ENCODE measurements at regions not wholly inside any gene's neighbourhood (a gene's known extent, or its start where the extent isn't known, plus 50 kb on each side); places are given as distances from the start of the nearest gene placed in this dataset.

GRCh38 chr21:19874521-19874920 is 1123.7 kb upstream of the NCAM2 start:
- no peaks in the 10 kb centered on the region for H4K20me1 ChIP-seq (replicated peaks; ENCODE audit: control insufficient read depth, extremely low read depth, insufficient read depth, low read length)
- H3K4me2 ChIP-seq (ENCODE audit: insufficient read depth, low read length): no peak overlapping the region
- no peaks in the 10 kb centered on the region for H3K79me2 ChIP-seq (ENCODE audit: control insufficient read depth, insufficient read depth, low read length)
- no peaks in the 10 kb centered on the region for H3K36me3 ChIP-seq (ENCODE audit: control insufficient read depth in 2 of 2, extremely low read depth in 1 of 2, insufficient read depth in 2 of 2, low read length in 2 of 2)
- FAIRE-seq (no peak), DNase-seq (ENCODE audit: low read depth, low spot score) (no peak)
- ChIA-PET POLR2A (no interaction called here), CTCF (no interaction called here)
- no peaks in the 10 kb centered on the region for H3K27me3 ChIP-seq (ENCODE audit: control insufficient read depth in 2 of 2, insufficient read depth in 2 of 2, low read length in 2 of 2)
- H3K9ac ChIP-seq (replicated peaks; ENCODE audit: extremely low read depth, insufficient read depth, low read length): no peak overlapping the region
- BruUV-seq (replicated peaks): no TSS peak
- H3K9me3 ChIP-seq (replicated peaks; ENCODE audit: control insufficient read depth, insufficient read depth, low read length): no peaks in the 10 kb centered on the region
- H3K27ac ChIP-seq (ENCODE audit: insufficient read depth, low read depth, low read length): no peak overlapping the region
- dilution Hi-C loops (cut with MboI; ENCODE audit: extremely low pct_ligation_motif_present, low sequenced_read_pairs): no loop called here
- no peaks in the 10 kb centered on the region for H3K4me1 ChIP-seq (ENCODE audit: control insufficient read depth, extremely low read depth, insufficient read depth, low read length)
- no peak overlapping the region for H2AFZ ChIP-seq (ENCODE audit: low read depth, low read length)
- no peaks in the 10 kb centered on the region for H3K9me1 ChIP-seq (replicated peaks; ENCODE audit: control insufficient read depth, extremely low read depth, insufficient read depth, low read length)
- H3K4me3 ChIP-seq (replicated peaks in 1 of 3; ENCODE audit: insufficient read depth in 1 of 3, low read depth in 1 of 3, low read length in 3 of 3): no peak overlapping the region
- intact Hi-C loops (cut with micrococcal nuclease): no loop called here
- TF ChIP-seq CTCF (IDR thresholded peaks at IDR 0.05; ENCODE audit: extremely low read depth in 1 of 2, insufficient read depth in 1 of 2, low read depth in 1 of 2, low read length in 2 of 2): no peak
- no peak for TF ChIP-seq GATA2 (IDR thresholded peaks at IDR 0.05; ENCODE audit: insufficient read depth, insufficient read length, low read depth, low read length)
- TF ChIP-seq FOS (IDR thresholded peaks at IDR 0.05; ENCODE audit: borderline replicate concordance, insufficient read depth, low read length): no peak

GRCh38 chr21:19878133-19878532 is 1120.1 kb upstream of the NCAM2 start:
- no peak overlapping the region for H3K4me3 ChIP-seq (replicated peaks in 1 of 3; ENCODE audit: insufficient read depth in 1 of 3, low read depth in 1 of 3, low read length in 3 of 3)
- no peaks in the 10 kb centered on the region for H3K79me2 ChIP-seq (ENCODE audit: control insufficient read depth, insufficient read depth, low read length)
- no peaks in the 10 kb centered on the region for H3K27me3 ChIP-seq (ENCODE audit: control insufficient read depth in 2 of 2, insufficient read depth in 2 of 2, low read length in 2 of 2)
- DNase-seq (ENCODE audit: low read depth, low spot score) (no peak), FAIRE-seq (no peak)
- no peaks in the 10 kb centered on the region for H3K9me3 ChIP-seq (replicated peaks; ENCODE audit: control insufficient read depth, insufficient read depth, low read length)
- no peaks in the 10 kb centered on the region for H3K9me1 ChIP-seq (replicated peaks; ENCODE audit: control insufficient read depth, extremely low read depth, insufficient read depth, low read length)
- H4K20me1 ChIP-seq (replicated peaks; ENCODE audit: control insufficient read depth, extremely low read depth, insufficient read depth, low read length): no peaks in the 10 kb centered on the region
- ChIA-PET POLR2A (no interaction called here), CTCF (no interaction called here)
- dilution Hi-C loops (cut with MboI; ENCODE audit: extremely low pct_ligation_motif_present, low sequenced_read_pairs): no loop called here
- H3K27ac ChIP-seq (ENCODE audit: insufficient read depth, low read depth, low read length): no peak overlapping the region
- H2AFZ ChIP-seq (ENCODE audit: low read depth, low read length): no peak overlapping the region
- H3K36me3 ChIP-seq (ENCODE audit: control insufficient read depth in 2 of 2, extremely low read depth in 1 of 2, insufficient read depth in 2 of 2, low read length in 2 of 2): no peaks in the 10 kb centered on the region
- intact Hi-C loops (cut with micrococcal nuclease): no loop called here
- H3K4me2 ChIP-seq (ENCODE audit: insufficient read depth, low read length): no peak overlapping the region
- no peak for TF ChIP-seq GATA2 (IDR thresholded peaks at IDR 0.05; ENCODE audit: insufficient read depth, insufficient read length, low read depth, low read length)
- TF ChIP-seq MAX (IDR thresholded peaks at IDR 0.05; ENCODE audit: insufficient read depth, insufficient read length): no peak
- no peak for TF ChIP-seq POLR2A (IDR thresholded peaks at IDR 0.05; ENCODE audit: low read depth, low read length)
- TF ChIP-seq CTCF (IDR thresholded peaks at IDR 0.05; ENCODE audit: extremely low read depth in 1 of 2, insufficient read depth in 1 of 2, low read depth in 1 of 2, low read length in 2 of 2): no peak
- no peak for TF ChIP-seq POLR2AphosphoS5 (IDR thresholded peaks at IDR 0.05; ENCODE audit: insufficient read depth, low read depth, low read length)
- TF ChIP-seq FOS (IDR thresholded peaks at IDR 0.05; ENCODE audit: borderline replicate concordance, insufficient read depth, low read length): no peak
- no peak for TF ChIP-seq MYC (IDR thresholded peaks at IDR 0.05; ENCODE audit: low read depth, low read length)
- no peak for TF ChIP-seq EZH2 (IDR thresholded peaks at IDR 0.05; ENCODE audit: borderline replicate concordance, low read depth, low read length, severe bottlenecking)
- TF ChIP-seq JUN (IDR thresholded peaks at IDR 0.05; ENCODE audit: borderline replicate concordance, insufficient read depth, insufficient read length, low read depth): no peak
- H3K9ac ChIP-seq (replicated peaks; ENCODE audit: extremely low read depth, insufficient read depth, low read length): no peak overlapping the region
- no TSS peak for BruUV-seq (replicated peaks)
- no peaks in the 10 kb centered on the region for H3K4me1 ChIP-seq (ENCODE audit: control insufficient read depth, extremely low read depth, insufficient read depth, low read length)

Data from endothelial cell of umbilical vein (primary cell).